GM12878 (cell line): ENCODE measurements at regions not wholly inside any gene's neighbourhood (a gene's known extent, or its start where the extent isn't known, plus 50 kb on each side); places are given as distances from the start of the nearest gene placed in this dataset.
A peak's percentile ranks its signal among the peaks of the same experiment; 100 is the strongest.

Source experiments
- BRCA1 ChIP-seq: IDR thresholded peaks from 2 replicates; pipeline ENCODE4 v1.6.1; 2011; ENCODE audit warnings: low read depth, low read length, improper control_type of control experiment
- EGR1 ChIP-seq, 2 experiments: IDR thresholded peaks; 1 replicate in 1 of 2; 2 replicates in 1 of 2; pipeline ENCODE4 v1.6.1; 2011 to 2012; ENCODE audit warnings: low read depth in 2 of 2, low read length in 2 of 2, borderline replicate concordance in 1 of 2, mild to moderate bottlenecking in 1 of 2, moderate library complexity in 1 of 2
- ESRRA ChIP-seq: IDR thresholded peaks from 2 replicates; pipeline ENCODE4 v1.6.1; 2012; ENCODE audit warnings: mild to moderate bottlenecking, low read length, improper control_type of control experiment
- HDGF ChIP-seq: fragments of 450-650 bp; IDR thresholded peaks from 2 replicates; pipeline ENCODE4 v1.6.1; 2016; ENCODE audit warnings: antibody characterized with exemption
- IRF4 ChIP-seq: IDR thresholded peaks from 2 replicates; pipeline ENCODE4 v1.6.1; 2011; ENCODE audit warnings: low read depth, low read length
- MEF2B ChIP-seq: fragments of 450-650 bp; IDR thresholded peaks from 2 replicates; pipeline ENCODE4 v1.6.1; 2018; ENCODE audit warnings: mild to moderate bottlenecking, moderate library complexity; ENCODE audit not compliant: partially characterized antibody, poor library complexity, severe bottlenecking
- POLR2A ChIP-seq: IDR thresholded peaks from 2 replicates; pipeline ENCODE4 v1.6.1; 2011; ENCODE audit warnings: low read depth, mild to moderate bottlenecking, low read length
- POU2F2 ChIP-seq: IDR thresholded peaks from 3 replicates; pipeline ENCODE4 v1.6.1; 2011; ENCODE audit warnings: low read depth, mild to moderate bottlenecking, low read length, borderline replicate concordance
- RB1 ChIP-seq: fragments of 450-650 bp; formaldehyde crosslinking; IDR thresholded peaks from 2 replicates; pipeline ENCODE4 v1.6.1; 2017; ENCODE audit warnings: mild to moderate bottlenecking, borderline replicate concordance
- SMAD1 ChIP-seq: fragments of 450-650 bp; IDR thresholded peaks from 2 replicates; pipeline ENCODE4 v1.6.1; 2018; ENCODE audit warnings: mild to moderate bottlenecking, low read depth; ENCODE audit not compliant: partially characterized antibody
- ZBED1 ChIP-seq: IDR thresholded peaks from 2 replicates; pipeline ENCODE4 v1.6.1; 2016; ENCODE audit warnings: borderline replicate concordance
- ZNF274 ChIP-seq: IDR thresholded peaks from one replicate; pipeline ENCODE4 v1.8.0; 2011; ENCODE audit not compliant: insufficient read length, insufficient read depth
- TF ChIP-seq, protein P1 (sequence below): fragments of 450-650 bp; formaldehyde crosslinking; IDR thresholded peaks from 2 replicates; pipeline ENCODE4 v1.4.0; 2022; ENCODE audit warnings: mild to moderate bottlenecking, moderate library complexity
- TF ChIP-seq, protein P2 (sequence below): fragments of 450-650 bp; IDR thresholded peaks from 2 replicates; pipeline ENCODE4 v1.6.1; 2017; ENCODE audit warnings: borderline replicate concordance
- TF ChIP-seq, protein P3 (sequence below): IDR thresholded peaks from 2 replicates; pipeline ENCODE4 v1.6.1; 2012; ENCODE audit warnings: low read length, inconsistent platforms
- TF ChIP-seq, protein P4 (sequence below): fragments of 450-650 bp; IDR thresholded peaks from 2 replicates; pipeline ENCODE4 v1.6.1; 2016; ENCODE audit warnings: mild to moderate bottlenecking, moderate library complexity, borderline replicate concordance

DNA sequence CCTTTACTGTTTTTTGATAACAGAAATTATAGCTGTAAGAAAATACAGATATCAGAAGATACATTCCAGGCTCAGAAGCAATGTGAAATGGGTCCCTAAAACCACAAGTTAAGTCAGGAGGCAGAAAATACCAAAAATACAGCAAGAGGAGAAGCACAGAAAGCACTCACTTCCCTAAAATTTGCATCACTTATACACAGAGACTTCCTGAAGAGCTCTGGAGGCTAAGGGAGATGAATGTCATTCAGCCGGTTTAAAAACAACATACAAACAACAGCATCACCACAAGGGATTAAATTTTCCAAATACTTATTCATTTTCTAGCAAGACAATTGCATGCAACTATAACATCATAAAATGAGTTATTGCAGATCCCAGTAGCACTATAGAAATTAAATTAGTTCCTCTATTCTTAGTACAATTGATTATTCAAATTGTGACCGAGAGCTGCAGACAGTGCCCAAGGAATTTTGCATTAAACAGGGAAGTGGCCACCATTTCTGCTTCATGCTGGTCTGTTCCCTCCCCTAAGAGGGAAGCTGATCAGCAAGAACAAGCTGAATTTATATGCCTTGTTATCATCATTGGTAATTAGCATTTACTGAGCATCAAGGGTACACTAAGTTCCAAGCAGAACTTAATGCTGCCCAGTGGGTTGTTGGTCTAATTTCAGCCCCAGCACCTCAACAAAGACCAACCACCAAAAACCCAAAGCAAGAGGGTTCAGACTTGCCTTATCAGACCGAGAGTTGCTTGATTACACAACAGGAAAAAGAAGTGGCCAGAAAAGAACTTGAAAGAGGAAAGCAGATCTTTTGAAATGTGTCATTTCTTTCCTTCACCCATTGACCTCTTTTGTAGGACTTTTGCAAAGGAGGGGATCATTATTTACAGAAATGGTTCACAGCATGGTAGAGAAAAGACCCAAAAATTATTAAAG is 140.7 kb downstream of the KCTD12 start (continued):
- TF ChIP-seq, protein P1, sequence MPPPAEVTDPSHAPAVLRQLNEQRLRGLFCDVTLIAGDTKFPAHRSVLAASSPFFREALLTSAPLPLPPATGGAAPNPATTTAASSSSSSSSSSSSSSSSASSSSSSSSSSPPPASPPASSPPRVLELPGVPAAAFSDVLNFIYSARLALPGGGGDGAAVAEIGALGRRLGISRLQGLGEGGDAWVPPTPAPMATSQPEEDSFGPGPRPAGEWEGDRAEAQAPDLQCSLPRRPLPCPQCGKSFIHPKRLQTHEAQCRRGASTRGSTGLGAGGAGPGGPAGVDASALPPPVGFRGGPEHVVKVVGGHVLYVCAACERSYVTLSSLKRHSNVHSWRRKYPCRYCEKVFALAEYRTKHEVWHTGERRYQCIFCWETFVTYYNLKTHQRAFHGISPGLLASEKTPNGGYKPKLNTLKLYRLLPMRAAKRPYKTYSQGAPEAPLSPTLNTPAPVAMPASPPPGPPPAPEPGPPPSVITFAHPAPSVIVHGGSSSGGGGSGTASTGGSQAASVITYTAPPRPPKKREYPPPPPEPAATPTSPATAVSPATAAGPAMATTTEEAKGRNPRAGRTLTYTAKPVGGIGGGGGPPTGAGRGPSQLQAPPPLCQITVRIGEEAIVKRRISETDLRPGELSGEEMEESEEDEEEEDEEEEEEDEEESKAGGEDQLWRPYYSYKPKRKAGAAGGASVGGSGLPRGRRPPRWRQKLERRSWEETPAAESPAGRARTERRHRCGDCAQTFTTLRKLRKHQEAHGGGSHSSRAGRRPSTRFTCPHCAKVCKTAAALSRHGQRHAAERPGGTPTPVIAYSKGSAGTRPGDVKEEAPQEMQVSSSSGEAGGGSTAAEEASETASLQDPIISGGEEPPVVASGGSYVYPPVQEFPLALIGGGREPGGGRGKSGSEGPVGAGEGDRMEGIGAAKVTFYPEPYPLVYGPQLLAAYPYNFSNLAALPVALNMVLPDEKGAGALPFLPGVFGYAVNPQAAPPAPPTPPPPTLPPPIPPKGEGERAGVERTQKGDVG (CRISPR knock-in tag) = no peak
- TF ChIP-seq HDGF (no peak), MEF2B (no peak), IRF4 (peak; percentile 61; the same call in 1 of the 2 replicates), POLR2A (no peak), ESRRA (no peak), RB1 (no peak), EGR1 (IDR thresholded peaks at IDR 0.05; ENCODE audit: borderline replicate concordance in 1 of 2, low read depth in 2 of 2, low read length in 2 of 2) (peak in 1 of 2 experiments; percentile 70; a peak in 1 of 3 replicates), ZNF274 (no peak), BRCA1 (no peak), POU2F2 (no peak), ZBED1 (peak; percentile 37; the same call in 1 of the 2 replicates), SMAD1 (no peak)
- TF ChIP-seq, protein P2, sequence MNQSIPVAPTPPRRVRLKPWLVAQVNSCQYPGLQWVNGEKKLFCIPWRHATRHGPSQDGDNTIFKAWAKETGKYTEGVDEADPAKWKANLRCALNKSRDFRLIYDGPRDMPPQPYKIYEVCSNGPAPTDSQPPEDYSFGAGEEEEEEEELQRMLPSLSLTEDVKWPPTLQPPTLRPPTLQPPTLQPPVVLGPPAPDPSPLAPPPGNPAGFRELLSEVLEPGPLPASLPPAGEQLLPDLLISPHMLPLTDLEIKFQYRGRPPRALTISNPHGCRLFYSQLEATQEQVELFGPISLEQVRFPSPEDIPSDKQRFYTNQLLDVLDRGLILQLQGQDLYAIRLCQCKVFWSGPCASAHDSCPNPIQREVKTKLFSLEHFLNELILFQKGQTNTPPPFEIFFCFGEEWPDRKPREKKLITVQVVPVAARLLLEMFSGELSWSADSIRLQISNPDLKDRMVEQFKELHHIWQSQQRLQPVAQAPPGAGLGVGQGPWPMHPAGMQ = no peak
- TF ChIP-seq, protein P3, sequence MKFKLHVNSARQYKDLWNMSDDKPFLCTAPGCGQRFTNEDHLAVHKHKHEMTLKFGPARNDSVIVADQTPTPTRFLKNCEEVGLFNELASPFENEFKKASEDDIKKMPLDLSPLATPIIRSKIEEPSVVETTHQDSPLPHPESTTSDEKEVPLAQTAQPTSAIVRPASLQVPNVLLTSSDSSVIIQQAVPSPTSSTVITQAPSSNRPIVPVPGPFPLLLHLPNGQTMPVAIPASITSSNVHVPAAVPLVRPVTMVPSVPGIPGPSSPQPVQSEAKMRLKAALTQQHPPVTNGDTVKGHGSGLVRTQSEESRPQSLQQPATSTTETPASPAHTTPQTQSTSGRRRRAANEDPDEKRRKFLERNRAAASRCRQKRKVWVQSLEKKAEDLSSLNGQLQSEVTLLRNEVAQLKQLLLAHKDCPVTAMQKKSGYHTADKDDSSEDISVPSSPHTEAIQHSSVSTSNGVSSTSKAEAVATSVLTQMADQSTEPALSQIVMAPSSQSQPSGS = peak; percentile 82; the same call in 1 of the 2 replicates
- TF ChIP-seq, protein P4, sequence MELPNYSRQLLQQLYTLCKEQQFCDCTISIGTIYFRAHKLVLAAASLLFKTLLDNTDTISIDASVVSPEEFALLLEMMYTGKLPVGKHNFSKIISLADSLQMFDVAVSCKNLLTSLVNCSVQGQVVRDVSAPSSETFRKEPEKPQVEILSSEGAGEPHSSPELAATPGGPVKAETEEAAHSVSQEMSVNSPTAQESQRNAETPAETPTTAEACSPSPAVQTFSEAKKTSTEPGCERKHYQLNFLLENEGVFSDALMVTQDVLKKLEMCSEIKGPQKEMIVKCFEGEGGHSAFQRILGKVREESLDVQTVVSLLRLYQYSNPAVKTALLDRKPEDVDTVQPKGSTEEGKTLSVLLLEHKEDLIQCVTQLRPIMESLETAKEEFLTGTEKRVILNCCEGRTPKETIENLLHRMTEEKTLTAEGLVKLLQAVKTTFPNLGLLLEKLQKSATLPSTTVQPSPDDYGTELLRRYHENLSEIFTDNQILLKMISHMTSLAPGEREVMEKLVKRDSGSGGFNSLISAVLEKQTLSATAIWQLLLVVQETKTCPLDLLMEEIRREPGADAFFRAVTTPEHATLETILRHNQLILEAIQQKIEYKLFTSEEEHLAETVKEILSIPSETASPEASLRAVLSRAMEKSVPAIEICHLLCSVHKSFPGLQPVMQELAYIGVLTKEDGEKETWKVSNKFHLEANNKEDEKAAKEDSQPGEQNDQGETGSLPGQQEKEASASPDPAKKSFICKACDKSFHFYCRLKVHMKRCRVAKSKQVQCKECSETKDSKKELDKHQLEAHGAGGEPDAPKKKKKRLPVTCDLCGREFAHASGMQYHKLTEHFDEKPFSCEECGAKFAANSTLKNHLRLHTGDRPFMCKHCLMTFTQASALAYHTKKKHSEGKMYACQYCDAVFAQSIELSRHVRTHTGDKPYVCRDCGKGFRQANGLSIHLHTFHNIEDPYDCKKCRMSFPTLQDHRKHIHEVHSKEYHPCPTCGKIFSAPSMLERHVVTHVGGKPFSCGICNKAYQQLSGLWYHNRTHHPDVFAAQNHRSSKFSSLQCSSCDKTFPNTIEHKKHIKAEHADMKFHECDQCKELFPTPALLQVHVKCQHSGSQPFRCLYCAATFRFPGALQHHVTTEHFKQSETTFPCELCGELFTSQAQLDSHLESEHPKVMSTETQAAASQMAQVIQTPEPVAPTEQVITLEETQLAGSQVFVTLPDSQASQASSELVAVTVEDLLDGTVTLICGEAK = no peak
